ENCODE measurements at regions not wholly inside any gene's neighbourhood (a gene's known extent, or its start where the extent isn't known, plus 50 kb on each side); places are given as distances from the start of the nearest gene placed in this dataset.

- TF ChIP-seq POLR2A (IDR thresholded peaks at IDR 0.05) (no peak), CTCF (IDR thresholded peaks at IDR 0.05) (no peak)
Observed at GRCh38 chr22:27494785-27495184, 306.8 kb downstream of the MN1 start.

All from prostate gland (tissue), 2 donors.